Endothelial cell of umbilical vein (primary cell): ENCODE measurements at regions not wholly inside any gene's neighbourhood (a gene's known extent, or its start where the extent isn't known, plus 50 kb on each side); places are given as distances from the start of the nearest gene placed in this dataset.

Experiments
- BruUV-seq: library from RNA; stranded (reverse); fragments of 400-500 nt; replicated peaks from 2 replicates; lab custom pipeline; 2021; lab: Mats Ljungman, UMichigan
- CTCF ChIA-PET: fragments of 300-600, 350-600 bp; sonication (Branson Sonifier 250); formaldehyde crosslinking; loops from one replicate; lab custom pipeline; 2021; ENCODE audit warnings: antibody characterized with exemption, inconsistent platforms; lab: Charles Lee
- POLR2A ChIA-PET: fragments of 300-600, 350-600 bp; sonication (Branson Sonifier 250); formaldehyde crosslinking; loops from one replicate; lab custom pipeline; 2021; ENCODE audit warnings: antibody characterized with exemption, inconsistent platforms; lab: Charles Lee
- DNase-seq: peaks from one replicate; pipeline ENCODE4 v3.0.0-alpha.2; 2011; ENCODE audit warnings: low read depth, low spot score
- FAIRE-seq: peaks from 2 replicates; lab custom pipeline; 2011; peaks lifted over from hg19 to GRCh38; lab: Jason Lieb, UNC
- H2AFZ ChIP-seq: 2 replicates; pipeline ENCODE4 v1.6.0; 2012; ENCODE audit warnings: low read depth, low read length, control low read depth, inconsistent platforms
- H3K27ac ChIP-seq: 2 replicates; pipeline ENCODE4 v1.5.1; 2011; ENCODE audit warnings: low read depth, mild to moderate bottlenecking, control low read depth, low read length, moderate library complexity; ENCODE audit not compliant: insufficient read depth
- H3K27me3 ChIP-seq, 2 experiments: 2 replicates each; pipeline versions ENCODE4 v1.6.0 to v1.6.1; 2011; ENCODE audit warnings: low read length in 2 of 2, mixed read lengths in 1 of 2; ENCODE audit not compliant: control insufficient read depth in 2 of 2, insufficient read depth in 2 of 2
- H3K36me3 ChIP-seq, 2 experiments: 2 replicates in 1 of 2; 3 replicates in 1 of 2; pipeline ENCODE4 v1.5.1; 2011; ENCODE audit warnings: low read length in 2 of 2, mild to moderate bottlenecking in 1 of 2, moderate library complexity in 1 of 2; ENCODE audit not compliant: control insufficient read depth in 2 of 2, insufficient read depth in 2 of 2; ENCODE audit errors: extremely low read depth in 1 of 2
- H3K4me1 ChIP-seq: 3 replicates; pipeline ENCODE4 v1.5.1; 2011; ENCODE audit warnings: mild to moderate bottlenecking, low read length; ENCODE audit not compliant: control insufficient read depth, insufficient read depth; ENCODE audit errors: extremely low read depth
- H3K4me2 ChIP-seq: 2 replicates; pipeline ENCODE4 v1.6.1; 2011; ENCODE audit warnings: low read length, control low read depth, mixed read lengths; ENCODE audit not compliant: insufficient read depth
- H3K4me3 ChIP-seq, 3 experiments: fragments of 200-600 bp in 1 of 3; sonication (generic), shearing (Covaris generic) in 1 of 3; replicated peaks in 1 of 3; 2 replicates each; pipeline ENCODE4 v1.5.1; 2011 to 2016; ENCODE audit warnings: control low read depth in 3 of 3, low read length in 3 of 3, mild to moderate bottlenecking in 2 of 3, inconsistent platforms in 1 of 3, low read depth in 1 of 3, moderate library complexity in 1 of 3; ENCODE audit not compliant: insufficient read depth in 1 of 3
- H3K79me2 ChIP-seq: 2 replicates; pipeline ENCODE4 v1.6.0; 2012; ENCODE audit warnings: low read length, inconsistent platforms; ENCODE audit not compliant: control insufficient read depth, insufficient read depth
- H3K9ac ChIP-seq: replicated peaks from 2 replicates; pipeline ENCODE3; 2011; ENCODE audit warnings: low read length, control low read depth; ENCODE audit not compliant: insufficient read depth; ENCODE audit errors: extremely low read depth
- H3K9me1 ChIP-seq: replicated peaks from 3 replicates; pipeline ENCODE4 v1.6.0; 2011; ENCODE audit warnings: mild to moderate bottlenecking, low read length; ENCODE audit not compliant: control insufficient read depth, insufficient read depth; ENCODE audit errors: extremely low read depth
- H3K9me3 ChIP-seq: replicated peaks from 2 replicates; pipeline ENCODE4 v1.5.1; 2012; ENCODE audit warnings: low read length, inconsistent platforms; ENCODE audit not compliant: control insufficient read depth, insufficient read depth
- H4K20me1 ChIP-seq: replicated peaks from 2 replicates; pipeline ENCODE3; 2011; ENCODE audit warnings: mild to moderate bottlenecking, low read length; ENCODE audit not compliant: control insufficient read depth, insufficient read depth; ENCODE audit errors: extremely low read depth
- CTCF ChIP-seq, 2 donors: IDR thresholded peaks; 1 replicate in 1 of 2; 2 replicates in 1 of 2; pipeline ENCODE4 v1.5.1; 2011; ENCODE audit warnings: low read length in 2 of 2, mild to moderate bottlenecking in 2 of 2, moderate library complexity in 2 of 2, control low read depth in 1 of 2, inconsistent platforms in 1 of 2, low read depth in 1 of 2; ENCODE audit not compliant: insufficient read depth in 1 of 2; ENCODE audit errors: extremely low read depth in 1 of 2
- EZH2 ChIP-seq: IDR thresholded peaks from 2 replicates; pipeline ENCODE4 v1.6.1; 2012; ENCODE audit warnings: borderline replicate concordance, low read depth, mild to moderate bottlenecking, moderate library complexity, low read length, inconsistent platforms; ENCODE audit not compliant: severe bottlenecking
- FOS ChIP-seq: IDR thresholded peaks from 2 replicates; pipeline ENCODE4 v1.6.1; 2011; ENCODE audit warnings: mild to moderate bottlenecking, low read length, moderate library complexity, borderline replicate concordance; ENCODE audit not compliant: insufficient read depth
- GATA2 ChIP-seq: IDR thresholded peaks from 2 replicates; pipeline ENCODE4 v1.7.0; 2011; ENCODE audit warnings: low read depth, mild to moderate bottlenecking, moderate library complexity, mixed read lengths, low read length; ENCODE audit not compliant: insufficient read length, insufficient read depth
- JUN ChIP-seq: IDR thresholded peaks from 2 replicates; pipeline ENCODE4 v1.6.1; 2011; ENCODE audit warnings: borderline replicate concordance, low read depth; ENCODE audit not compliant: insufficient read length, insufficient read depth
- MAX ChIP-seq: IDR thresholded peaks from 2 replicates; pipeline ENCODE4 v1.6.1; 2011; ENCODE audit not compliant: insufficient read depth, insufficient read length
- MYC ChIP-seq: IDR thresholded peaks from one replicate; pipeline ENCODE4 v1.6.1; 2011; ENCODE audit warnings: mild to moderate bottlenecking, low read depth, low read length
- POLR2A ChIP-seq: IDR thresholded peaks from 2 replicates; pipeline ENCODE4 v1.6.1; 2012; ENCODE audit warnings: low read depth, mild to moderate bottlenecking, control low read depth, low read length
- POLR2AphosphoS5 ChIP-seq: IDR thresholded peaks from 2 replicates; pipeline ENCODE4 v1.6.1; 2012; ENCODE audit warnings: low read depth, mild to moderate bottlenecking, control low read depth, low read length, moderate library complexity; ENCODE audit not compliant: insufficient read depth
- dilution Hi-C: fragments of 300-500 bp; cut with MboI; formaldehyde crosslinking; loops from one replicate; pipeline ENCODE4 v1.15.0; 2019; ENCODE audit warnings: low sequenced_read_pairs; ENCODE audit not compliant: extremely low pct_ligation_motif_present
- intact Hi-C: fragments of 100-400 bp; cut with micrococcal nuclease; formaldehyde crosslinking; loops from one replicate; pipeline ENCODE4 v1.10.0; 2022

- FAIRE-seq, result no peak
- Histone ChIP-seq H3K9ac (no peak overlapping the region), H3K27me3 (no peaks in the 10 kb centered on the region), H3K79me2 (no peaks in the 10 kb centered on the region), H3K36me3 (no peaks in the 10 kb centered on the region), H4K20me1 (no peaks in the 10 kb centered on the region), H3K27ac (no peak overlapping the region), H3K4me3 (no peak overlapping the region), H3K4me1 (no peaks in the 10 kb centered on the region), H3K9me1 (no peaks in the 10 kb centered on the region), H3K9me3 (no peaks in the 10 kb centered on the region), H3K4me2 (no peak overlapping the region), H2AFZ (no peak overlapping the region)
- BruUV-seq, result no TSS peak
- POLR2A ChIA-PET, result no interaction called here
- intact Hi-C loops (no loop called here), dilution Hi-C loops (no loop called here)
- TF ChIP-seq FOS (no peak), EZH2 (no peak), CTCF (IDR thresholded peaks at IDR 0.05; ENCODE audit: extremely low read depth in 1 of 2, insufficient read depth in 1 of 2, low read depth in 1 of 2, low read length in 2 of 2) (no peak), GATA2 (no peak), MAX (no peak), POLR2A (no peak), POLR2AphosphoS5 (no peak), JUN (no peak), MYC (no peak)
- no peak for DNase-seq
- CTCF ChIA-PET, result no interaction called here
Observed at GRCh38 chr1:57860325-57860724, 436.5 kb upstream of the DAB1 start.
